ENCODE measurements at regions not wholly inside any gene's neighbourhood (a gene's known extent, or its start where the extent isn't known, plus 50 kb on each side); places are given as distances from the start of the nearest gene placed in this dataset.
A peak's percentile ranks its signal among the peaks of the same experiment; 100 is the strongest.

- no peaks in the 10 kb centered on the region for H3K9me3 Mint-ChIP-seq (ENCODE audit: unreplicated experiment)
- intact Hi-C loops (cut with micrococcal nuclease) = no loop called here
- peaks cover 13% of the 10 kb centered on the region for H3K4me1 Mint-ChIP-seq (ENCODE audit: insufficient read depth, unreplicated experiment)
- BruUV-seq (replicated peaks) = no TSS peak
- peaks cover 8% of the 10 kb centered on the region for H3K27me3 Mint-ChIP-seq (ENCODE audit: insufficient read depth, unreplicated experiment)
- ChIA-PET POLR2A (interaction anchor here (0.7 to 1.2 kb wide), 4 partner anchors 12 to 449 kb away, joined by 3 to 6 read pairs (median 4); no protein-coding TSS in a partner anchor), CTCF (no interaction called here)
- no peaks in the 10 kb centered on the region for H3K36me3 Mint-ChIP-seq (ENCODE audit: insufficient read depth, unreplicated experiment)
- TF ChIP-seq CTCF (IDR thresholded peaks at IDR 0.05; ENCODE audit: unreplicated experiment) = no peak
- peak overlapping the region; percentile 39 for H3K27ac Mint-ChIP-seq (ENCODE audit: low read depth, unreplicated experiment)
- DNase-seq (ENCODE audit: unreplicated experiment) = peak; percentile 95
- H3K4me3 Mint-ChIP-seq (ENCODE audit: unreplicated experiment) = no peak overlapping the region
Measured at GRCh38 chr4:180542445-180543100, 1700.6 kb upstream of the TENM3 start.

- peak; percentile 3 for DNase-seq (ENCODE audit: unreplicated experiment)
- intact Hi-C loops (cut with micrococcal nuclease) = no loop called here
- ChIA-PET POLR2A (no interaction called here), CTCF (interaction anchor here (0.7 to 0.8 kb wide), 2 partner anchors 15 to 37 kb away, joined by 3 to 5 read pairs; no protein-coding TSS in a partner anchor)
- Mint-ChIP-seq H3K27me3 (ENCODE audit: insufficient read depth, unreplicated experiment) (peaks cover 11% of the 10 kb centered on the region), H3K9me3 (ENCODE audit: unreplicated experiment) (no peaks in the 10 kb centered on the region), H3K4me3 (ENCODE audit: unreplicated experiment) (no peak overlapping the region), H3K36me3 (ENCODE audit: insufficient read depth, unreplicated experiment) (no peaks in the 10 kb centered on the region), H3K4me1 (ENCODE audit: insufficient read depth, unreplicated experiment) (no peaks in the 10 kb centered on the region), H3K27ac (ENCODE audit: low read depth, unreplicated experiment) (no peak overlapping the region)
- TF ChIP-seq CTCF (IDR thresholded peaks at IDR 0.05; ENCODE audit: unreplicated experiment) = no peak
- no TSS peak for BruUV-seq (replicated peaks)
Measured at GRCh38 chr4:180550106-180550505, 1693.1 kb upstream of the TENM3 start.

DNA sequence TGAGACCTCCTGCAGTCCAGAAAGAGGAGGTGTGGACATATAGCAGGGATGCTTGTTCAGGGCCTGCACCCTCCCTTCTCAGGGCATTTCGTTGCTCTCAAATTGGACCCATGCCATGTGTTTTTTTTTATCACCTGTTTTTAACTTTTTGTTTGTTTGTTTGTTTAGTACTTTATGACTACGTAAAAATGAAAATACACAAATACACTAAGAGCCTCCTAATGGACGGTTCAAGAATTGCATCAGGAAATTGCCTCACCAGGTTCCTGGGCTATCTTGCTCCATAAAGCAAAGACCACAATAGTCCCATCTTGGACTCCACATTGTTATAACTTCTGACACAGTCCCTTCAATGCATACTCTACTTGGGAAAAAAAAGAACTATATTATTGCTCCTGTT, 1685.9 kb upstream of the TENM3 start:
- ChIA-PET CTCF (interaction anchor here (0.6 to 0.9 kb wide), 3 partner anchors 108 to 971 kb away, joined by 3 to 7 read pairs (median 4); no protein-coding TSS in a partner anchor), POLR2A (interaction anchor here (0.6 to 1.6 kb wide), 4 partner anchors 10 to 112 kb away, joined by 3 to 5 read pairs (median 4); no protein-coding TSS in a partner anchor)
- BruUV-seq (replicated peaks) = no TSS peak
- Mint-ChIP-seq H3K4me3 (ENCODE audit: unreplicated experiment) (no peak overlapping the region), H3K27ac (ENCODE audit: low read depth, unreplicated experiment) (no peak overlapping the region), H3K4me1 (ENCODE audit: insufficient read depth, unreplicated experiment) (peaks cover 6% of the 10 kb centered on the region), H3K36me3 (ENCODE audit: insufficient read depth, unreplicated experiment) (no peaks in the 10 kb centered on the region), H3K9me3 (ENCODE audit: unreplicated experiment) (no peaks in the 10 kb centered on the region), H3K27me3 (ENCODE audit: insufficient read depth, unreplicated experiment) (no peaks in the 10 kb centered on the region)
- peak; percentile 23 for DNase-seq (ENCODE audit: unreplicated experiment)
- intact Hi-C loops (cut with micrococcal nuclease) = no loop called here
- peak; percentile 27 for TF ChIP-seq CTCF (IDR thresholded peaks at IDR 0.05; ENCODE audit: unreplicated experiment)

DNA sequence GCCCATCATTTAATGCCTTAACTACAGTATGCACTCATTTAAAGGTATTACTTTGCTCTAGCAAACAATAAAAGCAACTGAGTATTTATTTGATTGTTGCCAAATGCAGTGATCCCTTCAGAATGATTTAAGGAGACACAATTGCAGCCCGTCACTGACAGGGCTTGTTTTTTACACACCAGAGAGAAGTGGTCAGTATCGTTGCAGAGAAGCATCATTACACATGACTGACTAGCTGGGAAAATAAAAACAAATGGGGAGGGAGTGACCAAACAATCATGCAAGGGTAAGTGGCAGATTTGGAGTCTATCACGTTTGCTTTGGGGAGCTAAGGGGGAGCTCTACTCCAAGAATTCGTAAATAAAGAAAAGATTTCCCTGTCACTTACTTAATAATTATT, 1685.3 kb upstream of the TENM3 start:
- intact Hi-C loops (cut with micrococcal nuclease) = no loop called here
- CTCF ChIA-PET = interaction anchor here (0.7 to 0.9 kb wide), 2 partner anchors 108 to 398 kb away, joined by 3 to 7 read pairs; no protein-coding TSS in a partner anchor
- POLR2A ChIA-PET = interaction anchor here (0.6 to 1.3 kb wide), 4 partner anchors 11 to 352 kb away, joined by 3 to 5 read pairs (median 4); no protein-coding TSS in a partner anchor

More for the DNA sequence above, 1685.3 kb upstream of the TENM3 start:
- Mint-ChIP-seq H3K9me3 (ENCODE audit: unreplicated experiment) (no peaks in the 10 kb centered on the region), H3K27me3 (ENCODE audit: insufficient read depth, unreplicated experiment) (no peaks in the 10 kb centered on the region), H3K4me3 (ENCODE audit: unreplicated experiment) (no peak overlapping the region), H3K27ac (ENCODE audit: low read depth, unreplicated experiment) (no peak overlapping the region), H3K36me3 (ENCODE audit: insufficient read depth, unreplicated experiment) (no peaks in the 10 kb centered on the region), H3K4me1 (ENCODE audit: insufficient read depth, unreplicated experiment) (peaks cover 6% of the 10 kb centered on the region)
- TF ChIP-seq CTCF (IDR thresholded peaks at IDR 0.05; ENCODE audit: unreplicated experiment) = no peak
- no TSS peak for BruUV-seq (replicated peaks)
- no peak for DNase-seq (ENCODE audit: unreplicated experiment)
